Ishikawa (cell line): ENCODE measurements at regions not wholly inside any gene's neighbourhood (a gene's known extent, or its start where the extent isn't known, plus 50 kb on each side); places are given as distances from the start of the nearest gene placed in this dataset.

Source experiments
- CEBPB ChIP-seq: IDR thresholded peaks from 2 replicates; pipeline ENCODE4 v1.6.1; 2012
- CREB1 ChIP-seq: IDR thresholded peaks from 2 replicates; pipeline ENCODE4 v1.6.1; 2012; ENCODE audit warnings: low read depth
- EGR1 ChIP-seq: IDR thresholded peaks from 2 replicates; pipeline ENCODE4 v1.6.1; 2012
- EP300 ChIP-seq: IDR thresholded peaks from 2 replicates; pipeline ENCODE4 v1.6.1; 2012; ENCODE audit warnings: borderline replicate concordance
- FOXM1 ChIP-seq: IDR thresholded peaks from 2 replicates; pipeline ENCODE4 v1.6.1; 2012; ENCODE audit warnings: low read depth, borderline replicate concordance
- RAD21 ChIP-seq: IDR thresholded peaks from 2 replicates; pipeline ENCODE4 v1.6.1; 2012; ENCODE audit warnings: low read depth
- TAF1 ChIP-seq: IDR thresholded peaks from 2 replicates; pipeline ENCODE4 v1.6.1; 2012; ENCODE audit warnings: low read depth, mild to moderate bottlenecking
- TCF12 ChIP-seq: IDR thresholded peaks from 2 replicates; pipeline ENCODE4 v1.6.1; 2012; ENCODE audit warnings: low read depth
- TEAD4 ChIP-seq: IDR thresholded peaks from 2 replicates; pipeline ENCODE4 v1.6.1; 2012
- YY1 ChIP-seq: IDR thresholded peaks from 2 replicates; pipeline ENCODE4 v1.6.1; 2012; ENCODE audit warnings: low read depth
- ZBTB7A ChIP-seq: IDR thresholded peaks from 2 replicates; pipeline ENCODE4 v1.6.1; 2012; ENCODE audit warnings: low read depth
- TF ChIP-seq, protein P1 (sequence below): IDR thresholded peaks from 2 replicates; pipeline ENCODE4 v1.6.1; 2012; ENCODE audit warnings: low read depth, mild to moderate bottlenecking
- TF ChIP-seq, protein P2 (sequence below): IDR thresholded peaks from 2 replicates; pipeline ENCODE4 v1.6.1; 2012

DNA sequence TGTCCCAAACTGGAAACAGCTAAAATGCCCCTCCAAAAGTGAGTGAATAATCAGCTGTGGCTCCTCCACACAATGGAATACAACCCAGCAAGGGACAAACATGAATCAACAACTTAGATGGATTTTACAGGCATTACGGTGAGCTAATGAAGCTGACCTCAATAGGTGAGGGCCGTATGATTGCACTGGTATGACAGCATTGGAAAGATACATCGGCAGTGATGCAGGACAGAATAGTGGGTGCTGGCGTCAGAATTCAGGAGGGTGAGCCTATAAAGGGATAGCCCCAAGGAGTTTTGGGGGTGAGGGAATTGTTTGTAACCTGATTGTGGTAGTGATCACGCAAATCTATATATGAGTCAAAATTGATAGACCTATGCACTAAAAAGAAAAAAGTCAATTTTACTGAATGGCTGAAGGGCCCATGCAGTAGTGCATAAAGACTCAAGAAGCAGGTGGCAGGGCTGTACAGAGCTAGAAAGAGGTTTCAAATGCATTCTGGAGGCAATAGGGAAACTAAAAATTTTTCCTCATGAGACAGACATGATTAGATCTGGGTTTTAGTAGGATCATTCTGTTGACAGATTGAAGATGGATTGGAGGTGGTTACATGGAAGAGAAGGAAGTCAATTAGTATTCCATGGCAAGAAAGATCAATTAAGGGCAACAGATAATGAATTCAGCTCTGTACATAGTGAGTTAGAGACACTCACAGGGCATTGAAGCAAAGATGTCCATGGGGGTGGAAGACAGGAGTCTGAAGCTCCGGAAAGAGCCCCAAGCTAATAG, 90.8 kb downstream of the IRS2 start:
- TF ChIP-seq YY1 (no peak), FOXM1 (no peak), TEAD4 (no peak), TAF1 (no peak), CEBPB (no peak), EP300 (no peak), EGR1 (no peak), ZBTB7A (no peak), CREB1 (no peak), RAD21 (no peak), TCF12 (no peak)
- TF ChIP-seq, protein P1, sequence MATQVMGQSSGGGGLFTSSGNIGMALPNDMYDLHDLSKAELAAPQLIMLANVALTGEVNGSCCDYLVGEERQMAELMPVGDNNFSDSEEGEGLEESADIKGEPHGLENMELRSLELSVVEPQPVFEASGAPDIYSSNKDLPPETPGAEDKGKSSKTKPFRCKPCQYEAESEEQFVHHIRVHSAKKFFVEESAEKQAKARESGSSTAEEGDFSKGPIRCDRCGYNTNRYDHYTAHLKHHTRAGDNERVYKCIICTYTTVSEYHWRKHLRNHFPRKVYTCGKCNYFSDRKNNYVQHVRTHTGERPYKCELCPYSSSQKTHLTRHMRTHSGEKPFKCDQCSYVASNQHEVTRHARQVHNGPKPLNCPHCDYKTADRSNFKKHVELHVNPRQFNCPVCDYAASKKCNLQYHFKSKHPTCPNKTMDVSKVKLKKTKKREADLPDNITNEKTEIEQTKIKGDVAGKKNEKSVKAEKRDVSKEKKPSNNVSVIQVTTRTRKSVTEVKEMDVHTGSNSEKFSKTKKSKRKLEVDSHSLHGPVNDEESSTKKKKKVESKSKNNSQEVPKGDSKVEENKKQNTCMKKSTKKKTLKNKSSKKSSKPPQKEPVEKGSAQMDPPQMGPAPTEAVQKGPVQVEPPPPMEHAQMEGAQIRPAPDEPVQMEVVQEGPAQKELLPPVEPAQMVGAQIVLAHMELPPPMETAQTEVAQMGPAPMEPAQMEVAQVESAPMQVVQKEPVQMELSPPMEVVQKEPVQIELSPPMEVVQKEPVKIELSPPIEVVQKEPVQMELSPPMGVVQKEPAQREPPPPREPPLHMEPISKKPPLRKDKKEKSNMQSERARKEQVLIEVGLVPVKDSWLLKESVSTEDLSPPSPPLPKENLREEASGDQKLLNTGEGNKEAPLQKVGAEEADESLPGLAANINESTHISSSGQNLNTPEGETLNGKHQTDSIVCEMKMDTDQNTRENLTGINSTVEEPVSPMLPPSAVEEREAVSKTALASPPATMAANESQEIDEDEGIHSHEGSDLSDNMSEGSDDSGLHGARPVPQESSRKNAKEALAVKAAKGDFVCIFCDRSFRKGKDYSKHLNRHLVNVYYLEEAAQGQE, result no peak
- TF ChIP-seq, protein P2, sequence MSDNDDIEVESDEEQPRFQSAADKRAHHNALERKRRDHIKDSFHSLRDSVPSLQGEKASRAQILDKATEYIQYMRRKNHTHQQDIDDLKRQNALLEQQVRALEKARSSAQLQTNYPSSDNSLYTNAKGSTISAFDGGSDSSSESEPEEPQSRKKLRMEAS, result no peak
